ENCODE measurements at regions not wholly inside any gene's neighbourhood (a gene's known extent, or its start where the extent isn't known, plus 50 kb on each side); places are given as distances from the start of the nearest gene placed in this dataset.

GRCh38 chr11:26187639-26188038 is 144.3 kb upstream of the ANO3 start:
- DNase-seq (ENCODE audit: low read depth in 2 of 2) = peak; percentile 70 to 94
- H3K9me3 ChIP-seq (ENCODE audit: control insufficient read depth, insufficient read depth, low read depth, low read length) = no peaks in the 10 kb centered on the region
- no peaks in the 10 kb centered on the region for H3K36me3 ChIP-seq (ENCODE audit: control insufficient read depth, insufficient read depth, low read length)
- no peaks in the 10 kb centered on the region for H4K20me1 ChIP-seq (ENCODE audit: control insufficient read depth, extremely low read depth, insufficient read depth, low read length)
- peak overlapping the region; percentile 1 for H3K27ac ChIP-seq (ENCODE audit: insufficient read depth, low read length)
- no peak overlapping the region for H3K4me3 ChIP-seq (replicated peaks in 1 of 4; ENCODE audit: control extremely low read depth in 1 of 4, insufficient read depth in 1 of 4, low read depth in 3 of 4, low read length in 4 of 4)
- TF ChIP-seq EZH2 (IDR thresholded peaks at IDR 0.05; ENCODE audit: low read length, missing control alignments) = no peak
- TF ChIP-seq, protein P1, sequence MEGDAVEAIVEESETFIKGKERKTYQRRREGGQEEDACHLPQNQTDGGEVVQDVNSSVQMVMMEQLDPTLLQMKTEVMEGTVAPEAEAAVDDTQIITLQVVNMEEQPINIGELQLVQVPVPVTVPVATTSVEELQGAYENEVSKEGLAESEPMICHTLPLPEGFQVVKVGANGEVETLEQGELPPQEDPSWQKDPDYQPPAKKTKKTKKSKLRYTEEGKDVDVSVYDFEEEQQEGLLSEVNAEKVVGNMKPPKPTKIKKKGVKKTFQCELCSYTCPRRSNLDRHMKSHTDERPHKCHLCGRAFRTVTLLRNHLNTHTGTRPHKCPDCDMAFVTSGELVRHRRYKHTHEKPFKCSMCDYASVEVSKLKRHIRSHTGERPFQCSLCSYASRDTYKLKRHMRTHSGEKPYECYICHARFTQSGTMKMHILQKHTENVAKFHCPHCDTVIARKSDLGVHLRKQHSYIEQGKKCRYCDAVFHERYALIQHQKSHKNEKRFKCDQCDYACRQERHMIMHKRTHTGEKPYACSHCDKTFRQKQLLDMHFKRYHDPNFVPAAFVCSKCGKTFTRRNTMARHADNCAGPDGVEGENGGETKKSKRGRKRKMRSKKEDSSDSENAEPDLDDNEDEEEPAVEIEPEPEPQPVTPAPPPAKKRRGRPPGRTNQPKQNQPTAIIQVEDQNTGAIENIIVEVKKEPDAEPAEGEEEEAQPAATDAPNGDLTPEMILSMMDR (conservative IDR thresholded peaks at IDR 0.05 in 1 of 2, IDR thresholded peaks at IDR 0.05 in 1 of 2; ENCODE audit: low read depth in 1 of 2, low read length in 2 of 2) = no peak
- no peak overlapping the region for H3K4me2 ChIP-seq (ENCODE audit: extremely low read depth, insufficient read depth, low read length)
- no peak overlapping the region for H3K9ac ChIP-seq (ENCODE audit: insufficient read depth, low read length)
- no peaks in the 10 kb centered on the region for H3K79me2 ChIP-seq (ENCODE audit: control insufficient read depth, insufficient read depth, low read length)
- H3K27me3 ChIP-seq (ENCODE audit: control insufficient read depth, insufficient read depth, low read length) = no peaks in the 10 kb centered on the region
- no peak overlapping the region for H2AFZ ChIP-seq (ENCODE audit: low read length)
- H3K4me1 ChIP-seq (ENCODE audit: control insufficient read depth, extremely low read depth, insufficient read depth, low read length) = peaks cover 13% of the 10 kb centered on the region

- no peak overlapping the region for H3K27ac ChIP-seq (ENCODE audit: insufficient read depth, low read length)
- peak in 1 of 2 donors; percentile 77 for DNase-seq (ENCODE audit: low read depth in 2 of 2)
- peak overlapping the region in 1 of 4 experiments; percentile 54 for H3K4me3 ChIP-seq (replicated peaks in 1 of 4; ENCODE audit: control extremely low read depth in 1 of 4, insufficient read depth in 1 of 4, low read depth in 3 of 4, low read length in 4 of 4)
- H3K36me3 ChIP-seq (ENCODE audit: control insufficient read depth, insufficient read depth, low read length) = no peaks in the 10 kb centered on the region
- H3K9me3 ChIP-seq (ENCODE audit: control insufficient read depth, insufficient read depth, low read depth, low read length) = no peaks in the 10 kb centered on the region
- H3K79me2 ChIP-seq (ENCODE audit: control insufficient read depth, insufficient read depth, low read length) = no peaks in the 10 kb centered on the region
- H3K9ac ChIP-seq (ENCODE audit: insufficient read depth, low read length) = no peak overlapping the region
- peaks cover 13% of the 10 kb centered on the region for H3K4me1 ChIP-seq (ENCODE audit: control insufficient read depth, extremely low read depth, insufficient read depth, low read length)
- no peaks in the 10 kb centered on the region for H3K27me3 ChIP-seq (ENCODE audit: control insufficient read depth, insufficient read depth, low read length)
- no peak overlapping the region for H3K4me2 ChIP-seq (ENCODE audit: extremely low read depth, insufficient read depth, low read length)
- no peaks in the 10 kb centered on the region for H4K20me1 ChIP-seq (ENCODE audit: control insufficient read depth, extremely low read depth, insufficient read depth, low read length)
- TF ChIP-seq, protein P1 (conservative IDR thresholded peaks at IDR 0.05 in 1 of 2, IDR thresholded peaks at IDR 0.05 in 1 of 2; ENCODE audit: low read depth in 1 of 2, low read length in 2 of 2) = no peak
- TF ChIP-seq EZH2 (IDR thresholded peaks at IDR 0.05; ENCODE audit: low read length, missing control alignments) = no peak
- H2AFZ ChIP-seq (ENCODE audit: low read length) = no peak overlapping the region
Observed at GRCh38 chr11:26188554-26188953, 143.4 kb upstream of the ANO3 start.

DNA sequence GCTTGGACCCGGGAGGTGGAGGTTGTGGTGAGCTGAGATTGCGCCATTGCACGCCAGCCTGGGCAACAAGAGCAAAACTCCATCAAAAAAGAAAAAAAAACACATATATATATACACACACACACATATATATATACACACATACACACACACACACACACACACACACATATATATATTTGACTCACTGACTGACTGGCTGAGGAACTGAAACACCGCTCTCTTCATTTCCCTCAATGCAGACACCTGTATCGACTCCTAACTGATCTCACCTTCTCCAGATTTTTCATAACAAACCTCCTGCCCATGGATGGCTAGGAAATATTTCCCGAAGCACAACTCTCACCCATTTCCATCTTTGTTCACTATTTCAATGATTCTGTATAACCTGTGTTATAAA is 140.7 kb upstream of the ANO3 start:
- no peak for TF ChIP-seq EZH2 (IDR thresholded peaks at IDR 0.05; ENCODE audit: low read length, missing control alignments)
- TF ChIP-seq, protein P1 (conservative IDR thresholded peaks at IDR 0.05 in 1 of 2, IDR thresholded peaks at IDR 0.05 in 1 of 2; ENCODE audit: low read depth in 1 of 2, low read length in 2 of 2) = no peak
- H3K9me3 ChIP-seq (ENCODE audit: control insufficient read depth, insufficient read depth, low read depth, low read length) = no peaks in the 10 kb centered on the region
- H3K4me1 ChIP-seq (ENCODE audit: control insufficient read depth, extremely low read depth, insufficient read depth, low read length) = peaks cover 13% of the 10 kb centered on the region
- H3K9ac ChIP-seq (ENCODE audit: insufficient read depth, low read length) = no peak overlapping the region
- H2AFZ ChIP-seq (ENCODE audit: low read length) = no peak overlapping the region
- DNase-seq (ENCODE audit: low read depth in 2 of 2) = no peak
- H4K20me1 ChIP-seq (ENCODE audit: control insufficient read depth, extremely low read depth, insufficient read depth, low read length) = no peaks in the 10 kb centered on the region
- H3K27me3 ChIP-seq (ENCODE audit: control insufficient read depth, insufficient read depth, low read length) = no peaks in the 10 kb centered on the region
- H3K4me3 ChIP-seq (replicated peaks in 1 of 4; ENCODE audit: control extremely low read depth in 1 of 4, insufficient read depth in 1 of 4, low read depth in 3 of 4, low read length in 4 of 4) = no peak overlapping the region
- no peaks in the 10 kb centered on the region for H3K36me3 ChIP-seq (ENCODE audit: control insufficient read depth, insufficient read depth, low read length)
- H3K4me2 ChIP-seq (ENCODE audit: extremely low read depth, insufficient read depth, low read length) = no peak overlapping the region
- H3K27ac ChIP-seq (ENCODE audit: insufficient read depth, low read length) = no peak overlapping the region
- H3K79me2 ChIP-seq (ENCODE audit: control insufficient read depth, insufficient read depth, low read length) = no peaks in the 10 kb centered on the region

All from fibroblast of lung (primary cell).